GM23338 (cell line): ENCODE measurements at regions not wholly inside any gene's neighbourhood (a gene's known extent, or its start where the extent isn't known, plus 50 kb on each side); places are given as distances from the start of the nearest gene placed in this dataset.

Source experiments
- ATAC-seq: fragments of 200-7000 bp; cut with Tn5 transposase; 3 replicates; pipeline ENCODE4 v1.9.1; 2020
- DNase-seq: peaks from one replicate; pipeline ENCODE4 v3.0.0-alpha.2; 2015; ENCODE audit warnings: low spot score
- H2AFZ ChIP-seq: fragments of 200-600 bp; sonication (generic); 2 replicates; pipeline ENCODE4 v1.8.0; 2016; ENCODE audit warnings: antibody characterized with exemption, mild to moderate bottlenecking, moderate library complexity
- H3F3A ChIP-seq: fragments of 200-600 bp; sonication (generic); replicated peaks from 2 replicates; pipeline ENCODE4 v1.8.0; 2017; ENCODE audit warnings: antibody characterized with exemption, mixed run types, low read depth
- H3K27ac ChIP-seq: fragments of 200-600 bp; sonication (generic); 2 replicates; pipeline ENCODE4 v1.6.1; 2016; ENCODE audit warnings: low read depth
- H3K27me3 ChIP-seq: fragments of 200-600 bp; sonication (generic); 2 replicates; pipeline ENCODE4 v1.8.0; 2016; ENCODE audit warnings: mild to moderate bottlenecking, mixed run types, moderate library complexity; ENCODE audit not compliant: insufficient read depth
- H3K36me3 ChIP-seq: fragments of 200-600 bp; sonication (generic); 2 replicates; pipeline ENCODE4 v1.8.0; 2016; ENCODE audit warnings: mild to moderate bottlenecking; ENCODE audit not compliant: insufficient read depth
- H3K4me1 ChIP-seq: fragments of 200-600 bp; sonication (generic); 2 replicates; pipeline ENCODE4 v1.8.0; 2016; ENCODE audit warnings: mild to moderate bottlenecking, moderate library complexity; ENCODE audit not compliant: insufficient read depth
- H3K4me2 ChIP-seq: fragments of 200-600 bp; sonication (generic); 2 replicates; pipeline ENCODE4 v1.7.1; 2017; ENCODE audit warnings: mixed run types
- H3K4me3 ChIP-seq: fragments of 200-600 bp; sonication (generic); 2 replicates; pipeline ENCODE4 v1.6.1; 2016; ENCODE audit warnings: mixed run types
- H3K79me2 ChIP-seq: fragments of 200-600 bp; sonication (generic); replicated peaks from 2 replicates; pipeline ENCODE4 v1.8.0; 2017; ENCODE audit warnings: mild to moderate bottlenecking; ENCODE audit not compliant: insufficient read depth
- H3K9me2 ChIP-seq: fragments of 200-600 bp; sonication (generic); 2 replicates; pipeline ENCODE4 v1.8.0; 2017; ENCODE audit not compliant: insufficient read depth
- H4K20me1 ChIP-seq: fragments of 200-600 bp; sonication (generic); replicated peaks from 2 replicates; pipeline ENCODE4 v1.8.0; 2017; ENCODE audit warnings: mild to moderate bottlenecking; ENCODE audit not compliant: insufficient read depth
- H3K27ac Mint-ChIP-seq: 2 replicates; pipeline ENCODE4 v1.8.0; 2020; ENCODE audit warnings: inconsistent platforms, mild to moderate bottlenecking, moderate library complexity, mixed read lengths
- H3K27me3 Mint-ChIP-seq: 3 replicates; pipeline ENCODE4 v1.8.0; 2022; ENCODE audit warnings: low read depth, mild to moderate bottlenecking, moderate library complexity, mixed read lengths, inconsistent platforms; ENCODE audit not compliant: insufficient read depth, poor library complexity
- H3K36me3 Mint-ChIP-seq: 3 replicates; pipeline ENCODE4 v1.8.0; 2021; ENCODE audit warnings: low read depth, mild to moderate bottlenecking, inconsistent platforms, moderate library complexity, mixed read lengths
- H3K4me1 Mint-ChIP-seq: 3 replicates; pipeline ENCODE4 v1.8.0; 2020; ENCODE audit warnings: mild to moderate bottlenecking, inconsistent platforms, mixed read lengths
- H3K4me3 Mint-ChIP-seq: 3 replicates; pipeline ENCODE4 v1.8.0; 2021; ENCODE audit warnings: moderate library complexity, mild to moderate bottlenecking, inconsistent platforms, mixed read lengths
- H3K9me3 Mint-ChIP-seq: 3 replicates; pipeline ENCODE4 v1.8.0; 2020; ENCODE audit warnings: moderate library complexity, mild to moderate bottlenecking, inconsistent platforms, mixed read lengths
- CREB1 ChIP-seq: fragments of 250-450 bp; sonication (Bioruptor Pico); IDR thresholded peaks from 2 replicates; pipeline ENCODE4 v1.5.0; 2020; ENCODE audit warnings: low read depth, mild to moderate bottlenecking, moderate library complexity
- EZH2phosphoT487 ChIP-seq: fragments of 200-600 bp; sonication (generic); IDR thresholded peaks from one replicate; pipeline ENCODE4 v1.8.1; 2018; ENCODE audit warnings: antibody characterized with exemption; ENCODE audit not compliant: unreplicated experiment
- JUNB ChIP-seq: IDR thresholded peaks from one replicate; pipeline ENCODE4 v1.6.1; 2016; ENCODE audit warnings: antibody characterized with exemption; ENCODE audit not compliant: unreplicated experiment
- NANOG ChIP-seq: IDR thresholded peaks from 2 replicates; pipeline ENCODE4 v1.6.1; 2016; ENCODE audit warnings: antibody characterized with exemption, borderline replicate concordance
- POLR2AphosphoS5 ChIP-seq: IDR thresholded peaks from 2 replicates; pipeline ENCODE4 v1.6.1; 2016; ENCODE audit warnings: antibody characterized with exemption, low read depth
- ZNF114 ChIP-seq: fragments of 250-450 bp; sonication (Bioruptor Pico); IDR thresholded peaks from 2 replicates; pipeline ENCODE4 v1.5.0; 2020; ENCODE audit warnings: mild to moderate bottlenecking, moderate library complexity
- ZNF331 ChIP-seq: fragments of 250-450 bp; sonication (Bioruptor Pico); IDR thresholded peaks from 2 replicates; pipeline ENCODE4 v1.5.0; 2020; ENCODE audit warnings: low read depth, mild to moderate bottlenecking, moderate library complexity
- TF ChIP-seq, protein P1 (sequence below): IDR thresholded peaks from one replicate; pipeline ENCODE4 v1.6.1; 2018; ENCODE audit warnings: antibody characterized with exemption; ENCODE audit not compliant: unreplicated experiment
- TF ChIP-seq, protein P2 (sequence below): IDR thresholded peaks from 2 replicates; pipeline ENCODE4 v1.6.1; 2016; ENCODE audit warnings: antibody characterized with exemption
- TF ChIP-seq, protein P3 (sequence below): fragments of 250-450 bp; sonication (Bioruptor Pico); IDR thresholded peaks from 2 replicates; pipeline ENCODE4 v1.5.0; 2020; ENCODE audit warnings: mild to moderate bottlenecking, moderate library complexity

DNA sequence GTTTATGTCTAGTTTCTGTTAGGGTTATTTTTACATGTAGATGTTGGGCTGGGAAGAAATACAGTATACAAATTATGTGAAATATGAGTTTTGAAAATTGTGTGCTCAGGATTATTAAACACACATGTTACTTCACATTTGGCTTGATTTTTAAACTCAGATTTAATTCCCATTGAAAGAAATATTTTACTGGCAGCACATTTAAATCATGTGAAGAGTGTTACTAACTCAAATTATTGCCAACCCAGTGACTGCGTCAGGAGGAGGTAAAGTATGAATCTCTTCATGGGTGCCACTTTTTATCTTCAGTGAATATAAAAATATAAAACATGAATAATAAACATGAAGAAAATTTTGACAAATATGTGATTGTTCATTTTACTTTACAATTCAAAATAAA, 457.5 kb upstream of the CCDC179 start (continued):
- TF ChIP-seq, protein P1, sequence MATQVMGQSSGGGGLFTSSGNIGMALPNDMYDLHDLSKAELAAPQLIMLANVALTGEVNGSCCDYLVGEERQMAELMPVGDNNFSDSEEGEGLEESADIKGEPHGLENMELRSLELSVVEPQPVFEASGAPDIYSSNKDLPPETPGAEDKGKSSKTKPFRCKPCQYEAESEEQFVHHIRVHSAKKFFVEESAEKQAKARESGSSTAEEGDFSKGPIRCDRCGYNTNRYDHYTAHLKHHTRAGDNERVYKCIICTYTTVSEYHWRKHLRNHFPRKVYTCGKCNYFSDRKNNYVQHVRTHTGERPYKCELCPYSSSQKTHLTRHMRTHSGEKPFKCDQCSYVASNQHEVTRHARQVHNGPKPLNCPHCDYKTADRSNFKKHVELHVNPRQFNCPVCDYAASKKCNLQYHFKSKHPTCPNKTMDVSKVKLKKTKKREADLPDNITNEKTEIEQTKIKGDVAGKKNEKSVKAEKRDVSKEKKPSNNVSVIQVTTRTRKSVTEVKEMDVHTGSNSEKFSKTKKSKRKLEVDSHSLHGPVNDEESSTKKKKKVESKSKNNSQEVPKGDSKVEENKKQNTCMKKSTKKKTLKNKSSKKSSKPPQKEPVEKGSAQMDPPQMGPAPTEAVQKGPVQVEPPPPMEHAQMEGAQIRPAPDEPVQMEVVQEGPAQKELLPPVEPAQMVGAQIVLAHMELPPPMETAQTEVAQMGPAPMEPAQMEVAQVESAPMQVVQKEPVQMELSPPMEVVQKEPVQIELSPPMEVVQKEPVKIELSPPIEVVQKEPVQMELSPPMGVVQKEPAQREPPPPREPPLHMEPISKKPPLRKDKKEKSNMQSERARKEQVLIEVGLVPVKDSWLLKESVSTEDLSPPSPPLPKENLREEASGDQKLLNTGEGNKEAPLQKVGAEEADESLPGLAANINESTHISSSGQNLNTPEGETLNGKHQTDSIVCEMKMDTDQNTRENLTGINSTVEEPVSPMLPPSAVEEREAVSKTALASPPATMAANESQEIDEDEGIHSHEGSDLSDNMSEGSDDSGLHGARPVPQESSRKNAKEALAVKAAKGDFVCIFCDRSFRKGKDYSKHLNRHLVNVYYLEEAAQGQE = no peak
- TF ChIP-seq POLR2AphosphoS5 = no peak

DNA sequence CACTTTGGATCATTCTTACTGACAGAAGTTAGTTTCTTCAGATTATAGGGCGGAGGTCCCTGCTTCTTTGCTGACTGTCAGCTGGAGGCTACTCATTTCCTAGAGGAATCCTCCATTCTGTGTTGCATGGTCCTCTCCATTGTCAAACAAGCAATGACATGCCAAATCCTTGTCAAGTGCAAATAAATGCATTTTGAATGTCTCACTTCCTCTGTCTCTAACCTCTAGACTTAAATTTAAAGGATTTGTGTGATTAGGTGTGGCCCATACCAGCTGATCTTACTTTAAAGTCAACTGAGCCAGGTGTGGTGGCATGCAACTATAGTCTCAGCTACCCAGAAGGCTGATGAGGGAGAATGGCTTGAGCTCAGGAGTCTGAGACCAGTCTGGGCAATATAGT, 458.4 kb upstream of the CCDC179 start:
- H3K36me3 ChIP-seq = peaks cover 5% of the 10 kb centered on the region; the same call in 1 of the 2 replicates
- no peaks in the 10 kb centered on the region for H3K79me2 ChIP-seq
- H4K20me1 ChIP-seq = no peaks in the 10 kb centered on the region
- H3K27me3 Mint-ChIP-seq = peaks cover 6% of the 10 kb centered on the region
- DNase-seq = no peak
- H3K4me3 ChIP-seq = no peak overlapping the region
- ATAC-seq = no peak
- peaks cover 36% of the 10 kb centered on the region for H3K36me3 Mint-ChIP-seq
- no peaks in the 10 kb centered on the region for H3K4me1 Mint-ChIP-seq
- H3K4me2 ChIP-seq = no peak overlapping the region
- no peak for TF ChIP-seq POLR2AphosphoS5
- TF ChIP-seq, protein P2, sequence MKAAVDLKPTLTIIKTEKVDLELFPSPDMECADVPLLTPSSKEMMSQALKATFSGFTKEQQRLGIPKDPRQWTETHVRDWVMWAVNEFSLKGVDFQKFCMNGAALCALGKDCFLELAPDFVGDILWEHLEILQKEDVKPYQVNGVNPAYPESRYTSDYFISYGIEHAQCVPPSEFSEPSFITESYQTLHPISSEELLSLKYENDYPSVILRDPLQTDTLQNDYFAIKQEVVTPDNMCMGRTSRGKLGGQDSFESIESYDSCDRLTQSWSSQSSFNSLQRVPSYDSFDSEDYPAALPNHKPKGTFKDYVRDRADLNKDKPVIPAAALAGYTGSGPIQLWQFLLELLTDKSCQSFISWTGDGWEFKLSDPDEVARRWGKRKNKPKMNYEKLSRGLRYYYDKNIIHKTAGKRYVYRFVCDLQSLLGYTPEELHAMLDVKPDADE = no peak
- no peak for TF ChIP-seq ZNF331 (CRISPR knock-in tag)
- no peak for TF ChIP-seq CREB1 (CRISPR knock-in tag)
- TF ChIP-seq, protein P1 = no peak
- TF ChIP-seq, protein P3, sequence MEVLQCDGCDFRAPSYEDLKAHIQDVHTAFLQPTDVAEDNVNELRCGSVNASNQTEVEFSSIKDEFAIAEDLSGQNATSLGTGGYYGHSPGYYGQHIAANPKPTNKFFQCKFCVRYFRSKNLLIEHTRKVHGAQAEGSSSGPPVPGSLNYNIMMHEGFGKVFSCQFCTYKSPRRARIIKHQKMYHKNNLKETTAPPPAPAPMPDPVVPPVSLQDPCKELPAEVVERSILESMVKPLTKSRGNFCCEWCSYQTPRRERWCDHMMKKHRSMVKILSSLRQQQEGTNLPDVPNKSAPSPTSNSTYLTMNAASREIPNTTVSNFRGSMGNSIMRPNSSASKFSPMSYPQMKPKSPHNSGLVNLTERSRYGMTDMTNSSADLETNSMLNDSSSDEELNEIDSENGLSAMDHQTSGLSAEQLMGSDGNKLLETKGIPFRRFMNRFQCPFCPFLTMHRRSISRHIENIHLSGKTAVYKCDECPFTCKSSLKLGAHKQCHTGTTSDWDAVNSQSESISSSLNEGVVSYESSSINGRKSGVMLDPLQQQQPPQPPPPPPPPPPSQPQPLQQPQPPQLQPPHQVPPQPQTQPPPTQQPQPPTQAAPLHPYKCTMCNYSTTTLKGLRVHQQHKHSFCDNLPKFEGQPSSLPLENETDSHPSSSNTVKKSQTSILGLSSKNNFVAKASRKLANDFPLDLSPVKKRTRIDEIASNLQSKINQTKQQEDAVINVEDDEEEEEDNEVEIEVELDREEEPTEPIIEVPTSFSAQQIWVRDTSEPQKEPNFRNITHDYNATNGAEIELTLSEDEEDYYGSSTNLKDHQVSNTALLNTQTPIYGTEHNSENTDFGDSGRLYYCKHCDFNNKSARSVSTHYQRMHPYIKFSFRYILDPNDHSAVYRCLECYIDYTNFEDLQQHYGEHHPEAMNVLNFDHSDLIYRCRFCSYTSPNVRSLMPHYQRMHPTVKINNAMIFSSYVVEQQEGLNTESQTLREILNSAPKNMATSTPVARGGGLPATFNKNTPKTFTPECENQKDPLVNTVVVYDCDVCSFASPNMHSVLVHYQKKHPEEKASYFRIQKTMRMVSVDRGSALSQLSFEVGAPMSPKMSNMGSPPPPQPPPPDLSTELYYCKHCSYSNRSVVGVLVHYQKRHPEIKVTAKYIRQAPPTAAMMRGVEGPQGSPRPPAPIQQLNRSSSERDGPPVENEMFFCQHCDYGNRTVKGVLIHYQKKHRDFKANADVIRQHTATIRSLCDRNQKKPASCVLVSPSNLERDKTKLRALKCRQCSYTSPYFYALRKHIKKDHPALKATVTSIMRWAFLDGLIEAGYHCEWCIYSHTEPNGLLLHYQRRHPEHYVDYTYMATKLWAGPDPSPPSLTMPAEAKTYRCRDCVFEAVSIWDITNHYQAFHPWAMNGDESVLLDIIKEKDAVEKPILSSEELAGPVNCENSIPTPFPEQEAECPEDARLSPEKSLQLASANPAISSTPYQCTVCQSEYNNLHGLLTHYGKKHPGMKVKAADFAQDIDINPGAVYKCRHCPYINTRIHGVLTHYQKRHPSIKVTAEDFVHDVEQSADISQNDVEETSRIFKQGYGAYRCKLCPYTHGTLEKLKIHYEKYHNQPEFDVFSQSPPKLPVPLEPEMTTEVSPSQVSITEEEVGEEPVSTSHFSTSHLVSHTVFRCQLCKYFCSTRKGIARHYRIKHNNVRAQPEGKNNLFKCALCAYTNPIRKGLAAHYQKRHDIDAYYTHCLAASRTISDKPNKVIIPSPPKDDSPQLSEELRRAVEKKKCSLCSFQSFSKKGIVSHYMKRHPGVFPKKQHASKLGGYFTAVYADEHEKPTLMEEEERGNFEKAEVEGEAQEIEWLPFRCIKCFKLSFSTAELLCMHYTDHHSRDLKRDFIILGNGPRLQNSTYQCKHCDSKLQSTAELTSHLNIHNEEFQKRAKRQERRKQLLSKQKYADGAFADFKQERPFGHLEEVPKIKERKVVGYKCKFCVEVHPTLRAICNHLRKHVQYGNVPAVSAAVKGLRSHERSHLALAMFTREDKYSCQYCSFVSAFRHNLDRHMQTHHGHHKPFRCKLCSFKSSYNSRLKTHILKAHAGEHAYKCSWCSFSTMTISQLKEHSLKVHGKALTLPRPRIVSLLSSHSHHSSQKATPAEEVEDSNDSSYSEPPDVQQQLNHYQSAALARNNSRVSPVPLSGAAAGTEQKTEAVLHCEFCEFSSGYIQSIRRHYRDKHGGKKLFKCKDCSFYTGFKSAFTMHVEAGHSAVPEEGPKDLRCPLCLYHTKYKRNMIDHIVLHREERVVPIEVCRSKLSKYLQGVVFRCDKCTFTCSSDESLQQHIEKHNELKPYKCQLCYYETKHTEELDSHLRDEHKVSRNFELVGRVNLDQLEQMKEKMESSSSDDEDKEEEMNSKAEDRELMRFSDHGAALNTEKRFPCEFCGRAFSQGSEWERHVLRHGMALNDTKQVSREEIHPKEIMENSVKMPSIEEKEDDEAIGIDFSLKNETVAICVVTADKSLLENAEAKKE = no peak
- no peak for TF ChIP-seq NANOG
- no peak for TF ChIP-seq EZH2phosphoT487
- TF ChIP-seq JUNB = no peak
- no peak for TF ChIP-seq ZNF114
- H3K9me2 ChIP-seq = peaks cover 3% of the 10 kb centered on the region; the same call in 1 of the 2 replicates
- no peak overlapping the region for H3K27ac Mint-ChIP-seq
- H2AFZ ChIP-seq = no peak overlapping the region
- no peaks in the 10 kb centered on the region for H3F3A ChIP-seq
- H3K27ac ChIP-seq = no peak overlapping the region
- H3K27me3 ChIP-seq = no peaks in the 10 kb centered on the region
- H3K9me3 Mint-ChIP-seq = peaks cover 47% of the 10 kb centered on the region
- no peaks in the 10 kb centered on the region for H3K4me1 ChIP-seq
- no peak overlapping the region for H3K4me3 Mint-ChIP-seq
